ENCODE measurements at regions not wholly inside any gene's neighbourhood (a gene's known extent, or its start where the extent isn't known, plus 50 kb on each side); places are given as distances from the start of the nearest gene placed in this dataset.

DNA sequence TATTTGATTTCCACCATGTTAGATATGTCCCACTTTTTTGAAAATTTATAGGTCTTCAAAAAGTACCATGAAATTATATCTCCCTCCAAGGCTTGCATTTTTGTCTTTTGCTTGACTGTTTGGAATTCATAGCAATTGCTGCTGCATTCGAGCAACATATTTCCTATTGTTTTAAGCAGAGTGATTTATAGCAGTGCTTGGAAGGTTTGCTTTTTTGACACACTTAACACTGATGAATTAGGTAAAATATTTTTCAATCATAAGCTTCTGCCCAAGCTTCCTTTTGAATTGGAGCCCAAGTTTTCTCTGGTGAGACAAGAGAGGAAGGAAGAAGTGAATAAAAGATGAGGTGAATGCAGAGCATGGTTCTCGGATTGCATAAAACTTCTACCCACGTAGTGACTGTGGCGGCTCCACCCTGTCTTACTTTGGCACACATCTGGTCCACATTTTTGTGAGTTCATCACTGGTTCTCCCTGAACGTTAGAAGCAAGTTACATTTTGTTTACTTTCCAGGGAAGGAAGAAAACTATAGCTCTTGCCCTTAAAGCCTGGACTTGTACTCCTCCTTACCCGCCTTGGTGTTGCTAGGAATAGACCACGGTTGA, 667.0 kb downstream of the TSN start:
- H3K36me3 ChIP-seq (ENCODE audit: low read depth): no peaks in the 10 kb centered on the region
- no peaks in the 10 kb centered on the region for H3F3A ChIP-seq (ENCODE audit: insufficient read depth, low read depth)
- no peaks in the 10 kb centered on the region for H3K79me2 ChIP-seq (ENCODE audit: low read depth)
- no TSS peak for BruUV-seq (replicated peaks)
- H2AFZ ChIP-seq: no peak overlapping the region
- TF ChIP-seq, protein P1, sequence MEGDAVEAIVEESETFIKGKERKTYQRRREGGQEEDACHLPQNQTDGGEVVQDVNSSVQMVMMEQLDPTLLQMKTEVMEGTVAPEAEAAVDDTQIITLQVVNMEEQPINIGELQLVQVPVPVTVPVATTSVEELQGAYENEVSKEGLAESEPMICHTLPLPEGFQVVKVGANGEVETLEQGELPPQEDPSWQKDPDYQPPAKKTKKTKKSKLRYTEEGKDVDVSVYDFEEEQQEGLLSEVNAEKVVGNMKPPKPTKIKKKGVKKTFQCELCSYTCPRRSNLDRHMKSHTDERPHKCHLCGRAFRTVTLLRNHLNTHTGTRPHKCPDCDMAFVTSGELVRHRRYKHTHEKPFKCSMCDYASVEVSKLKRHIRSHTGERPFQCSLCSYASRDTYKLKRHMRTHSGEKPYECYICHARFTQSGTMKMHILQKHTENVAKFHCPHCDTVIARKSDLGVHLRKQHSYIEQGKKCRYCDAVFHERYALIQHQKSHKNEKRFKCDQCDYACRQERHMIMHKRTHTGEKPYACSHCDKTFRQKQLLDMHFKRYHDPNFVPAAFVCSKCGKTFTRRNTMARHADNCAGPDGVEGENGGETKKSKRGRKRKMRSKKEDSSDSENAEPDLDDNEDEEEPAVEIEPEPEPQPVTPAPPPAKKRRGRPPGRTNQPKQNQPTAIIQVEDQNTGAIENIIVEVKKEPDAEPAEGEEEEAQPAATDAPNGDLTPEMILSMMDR (conservative IDR thresholded peaks at IDR 0.05): no peak
- TF ChIP-seq EZH2 (IDR thresholded peaks at IDR 0.05; ENCODE audit: low read depth): no peak
- intact Hi-C loops (cut with micrococcal nuclease; ENCODE audit: unreplicated experiment): no loop called here
- H3K4me2 ChIP-seq: no peak overlapping the region
- no peaks in the 10 kb centered on the region for H4K20me1 ChIP-seq (ENCODE audit: insufficient read depth)
- no peaks in the 10 kb centered on the region for H3K9me2 ChIP-seq (ENCODE audit: insufficient read depth)
- POLR2A ChIA-PET (ENCODE audit: unreplicated experiment): no interaction called here
- H3K4me1 ChIP-seq (replicated peaks; ENCODE audit: insufficient read depth): no peaks in the 10 kb centered on the region
- CTCF ChIA-PET: no interaction called here
- no peaks in the 10 kb centered on the region; the same call in 1 of the 2 replicates for H3K9me3 ChIP-seq (ENCODE audit: insufficient read depth, low read depth)
- no peak for DNase-seq
- no peaks in the 10 kb centered on the region; the same call in 1 of the 2 replicates for H3K27me3 ChIP-seq (ENCODE audit: insufficient read depth, low read depth)
- H3K27ac ChIP-seq: no peak overlapping the region
- no peak overlapping the region for H3K4me3 ChIP-seq

DNA sequence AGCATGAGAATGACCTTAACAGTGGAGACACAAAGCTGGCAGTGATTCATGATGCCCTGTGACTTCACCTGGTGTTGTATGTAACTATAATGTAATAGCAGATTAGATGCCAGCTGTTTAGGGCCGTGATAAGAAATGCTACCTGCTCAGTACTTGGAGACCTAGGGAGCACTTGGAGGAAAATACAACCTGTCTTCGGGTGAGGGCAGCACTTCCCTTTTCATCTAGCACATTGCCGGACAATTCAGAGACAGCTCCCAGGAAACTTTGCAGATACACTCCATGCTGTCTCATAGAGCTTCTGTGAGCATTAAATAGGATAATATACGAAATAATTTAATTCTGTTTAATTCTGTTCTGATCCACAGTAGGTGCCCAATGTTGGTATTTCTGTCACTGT, 668.5 kb downstream of the TSN start:
- Histone ChIP-seq H3F3A (ENCODE audit: insufficient read depth, low read depth) (no peaks in the 10 kb centered on the region), H3K79me2 (ENCODE audit: low read depth) (no peaks in the 10 kb centered on the region), H3K27ac (no peak overlapping the region), H3K9me3 (ENCODE audit: insufficient read depth, low read depth) (no peaks in the 10 kb centered on the region; the same call in 1 of the 2 replicates), H3K4me3 (no peak overlapping the region), H3K4me1 (replicated peaks; ENCODE audit: insufficient read depth) (no peaks in the 10 kb centered on the region), H3K4me2 (no peak overlapping the region), H3K36me3 (ENCODE audit: low read depth) (no peaks in the 10 kb centered on the region), H3K27me3 (ENCODE audit: insufficient read depth, low read depth) (peaks cover 7% of the 10 kb centered on the region; the same call in 1 of the 2 replicates), H3K9me2 (ENCODE audit: insufficient read depth) (no peaks in the 10 kb centered on the region), H2AFZ (no peak overlapping the region), H4K20me1 (ENCODE audit: insufficient read depth) (no peaks in the 10 kb centered on the region)
- intact Hi-C loops (cut with micrococcal nuclease; ENCODE audit: unreplicated experiment): no loop called here
- ChIA-PET POLR2A (ENCODE audit: unreplicated experiment) (no interaction called here), CTCF (no interaction called here)
- no TSS peak for BruUV-seq (replicated peaks)
- no peak for DNase-seq
- no peak for TF ChIP-seq EZH2 (IDR thresholded peaks at IDR 0.05; ENCODE audit: low read depth)
- TF ChIP-seq, protein P1 (conservative IDR thresholded peaks at IDR 0.05): no peak

DNA sequence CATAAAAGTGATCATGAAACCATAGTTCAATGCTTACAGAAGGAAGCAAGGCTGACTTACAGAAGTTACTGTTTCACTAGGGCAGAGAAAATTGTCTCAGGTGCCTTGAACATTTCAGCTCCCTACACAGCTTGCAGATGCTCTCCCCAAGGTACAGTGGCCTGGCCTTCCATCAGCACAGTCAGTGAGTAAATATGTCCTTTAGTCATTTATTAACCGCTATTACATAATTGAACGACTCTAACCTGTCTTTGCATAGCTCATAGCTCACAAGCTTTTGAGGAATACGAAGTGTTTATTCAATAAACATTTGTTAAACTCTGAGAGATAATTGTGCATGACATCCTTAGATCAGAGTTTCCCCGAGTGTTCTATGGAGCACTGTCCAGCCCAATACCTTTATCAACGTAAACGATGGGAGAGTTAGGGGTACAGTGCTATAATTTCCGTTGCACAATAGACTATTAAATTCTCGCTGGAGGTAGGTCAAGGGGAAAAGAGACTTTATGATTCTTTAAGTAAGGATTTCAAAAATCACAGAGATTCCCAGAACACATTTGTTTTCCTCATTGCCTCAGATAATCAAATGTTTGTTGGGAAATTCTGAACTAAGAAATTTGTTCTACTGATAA, 677.8 kb downstream of the TSN start:
- Histone ChIP-seq H3K4me1 (replicated peaks; ENCODE audit: insufficient read depth) (peaks cover 5% of the 10 kb centered on the region; the same call in 1 of the 2 replicates), H3K36me3 (ENCODE audit: low read depth) (no peaks in the 10 kb centered on the region), H2AFZ (peak overlapping the region; percentile 7; the same call in 1 of the 2 replicates), H3F3A (ENCODE audit: insufficient read depth, low read depth) (no peaks in the 10 kb centered on the region), H3K9me3 (ENCODE audit: insufficient read depth, low read depth) (no peaks in the 10 kb centered on the region), H3K27me3 (ENCODE audit: insufficient read depth, low read depth) (peaks cover 18% of the 10 kb centered on the region; the same call in 1 of the 2 replicates), H4K20me1 (ENCODE audit: insufficient read depth) (no peaks in the 10 kb centered on the region), H3K4me2 (no peak overlapping the region), H3K9me2 (ENCODE audit: insufficient read depth) (no peaks in the 10 kb centered on the region), H3K79me2 (ENCODE audit: low read depth) (no peaks in the 10 kb centered on the region), H3K27ac (no peak overlapping the region), H3K4me3 (no peak overlapping the region)
- TF ChIP-seq, protein P1 (conservative IDR thresholded peaks at IDR 0.05): no peak
- no peak for TF ChIP-seq EZH2 (IDR thresholded peaks at IDR 0.05; ENCODE audit: low read depth)
- no TSS peak for BruUV-seq (replicated peaks)
- DNase-seq: no peak
- POLR2A ChIA-PET (ENCODE audit: unreplicated experiment): no interaction called here
- CTCF ChIA-PET: no interaction called here
- intact Hi-C loops (cut with micrococcal nuclease; ENCODE audit: unreplicated experiment): no loop called here

Measured in PC-9 (cell line).